ENCODE measurements at regions not wholly inside any gene's neighbourhood (a gene's known extent, or its start where the extent isn't known, plus 50 kb on each side); places are given as distances from the start of the nearest gene placed in this dataset.

GRCh38 chr9:89991204-89991790, 386.5 kb downstream of the GADD45G start:
- DNase-seq, result no peak
- peaks cover 2% of the 10 kb centered on the region for H3K27me3 ChIP-seq (replicated peaks)
- TF ChIP-seq CTCF (IDR thresholded peaks at IDR 0.05; ENCODE audit: low read depth, low read length, missing control alignments), result no peak
- no peak overlapping the region for H3K4me3 ChIP-seq (ENCODE audit: low read depth, low read length)
- no peak overlapping the region for H3K27ac ChIP-seq
- in situ Hi-C loops (cut with HindIII; ENCODE audit: low pct_ligation_motif_present, low sequenced_read_pairs), result no loop called here
- H3K36me3 ChIP-seq (replicated peaks), result no peaks in the 10 kb centered on the region

DNA sequence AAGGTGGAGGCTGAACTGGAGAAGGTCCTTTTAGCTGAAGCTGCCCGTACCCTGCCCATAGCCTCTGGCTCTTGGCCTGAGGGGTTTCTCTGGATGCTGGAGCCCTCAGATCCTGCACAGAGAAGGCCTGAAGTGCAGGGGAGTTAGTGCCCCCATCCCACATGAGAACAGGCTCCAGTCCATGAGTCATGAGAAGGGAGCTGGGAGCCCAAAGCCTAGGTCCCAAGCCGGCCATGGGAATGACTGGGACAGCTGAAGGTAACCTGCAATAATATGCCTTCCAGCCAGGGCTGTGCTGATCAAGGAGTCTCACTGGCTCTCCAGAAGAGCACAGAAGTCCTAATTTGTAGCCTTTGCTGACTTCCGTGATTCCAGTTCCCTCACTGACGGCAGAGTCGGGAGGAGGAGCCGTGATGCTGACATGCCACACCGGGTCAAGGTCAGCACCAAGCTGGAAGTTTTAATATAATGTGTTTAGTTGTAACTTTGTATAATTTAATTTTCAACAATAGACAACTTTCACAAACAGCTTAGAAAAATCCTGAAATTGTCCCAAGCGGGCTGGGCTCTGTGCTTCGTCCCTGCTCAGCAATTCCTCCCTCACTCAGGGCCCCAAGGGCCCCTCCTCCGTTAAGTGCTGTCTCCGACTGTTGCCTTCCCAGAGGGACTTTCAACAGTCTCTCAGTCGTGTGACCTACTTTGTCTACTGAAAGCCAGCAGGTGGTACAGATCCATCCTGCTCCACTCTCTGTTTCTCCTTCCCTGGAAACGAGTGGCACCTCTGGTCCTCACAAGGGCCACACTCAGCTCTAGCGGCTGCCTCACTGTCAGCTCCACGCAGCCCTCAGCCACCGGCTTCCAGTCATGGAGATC, 387.8 kb downstream of the GADD45G start:
- no peak overlapping the region for H3K4me3 ChIP-seq (ENCODE audit: low read depth, low read length)
- in situ Hi-C loops (cut with HindIII; ENCODE audit: low pct_ligation_motif_present, low sequenced_read_pairs), result no loop called here
- no peak for DNase-seq
- H3K36me3 ChIP-seq (replicated peaks), result no peaks in the 10 kb centered on the region
- H3K27me3 ChIP-seq (replicated peaks), result peaks cover 2% of the 10 kb centered on the region
- no peak for TF ChIP-seq CTCF (IDR thresholded peaks at IDR 0.05; ENCODE audit: low read depth, low read length, missing control alignments)
- no peak overlapping the region for H3K27ac ChIP-seq

- Histone ChIP-seq H3K27me3 (replicated peaks) (peaks cover 2% of the 10 kb centered on the region), H3K36me3 (replicated peaks) (no peaks in the 10 kb centered on the region), H3K4me3 (ENCODE audit: low read depth, low read length) (no peak overlapping the region), H3K27ac (no peak overlapping the region)
- TF ChIP-seq CTCF (IDR thresholded peaks at IDR 0.05; ENCODE audit: low read depth, low read length, missing control alignments), result no peak
- DNase-seq, result peak; percentile 9
- in situ Hi-C loops (cut with HindIII; ENCODE audit: low pct_ligation_motif_present, low sequenced_read_pairs), result no loop called here
Observed at GRCh38 chr9:89993678-89994630, 389.1 kb downstream of the GADD45G start.

DNA sequence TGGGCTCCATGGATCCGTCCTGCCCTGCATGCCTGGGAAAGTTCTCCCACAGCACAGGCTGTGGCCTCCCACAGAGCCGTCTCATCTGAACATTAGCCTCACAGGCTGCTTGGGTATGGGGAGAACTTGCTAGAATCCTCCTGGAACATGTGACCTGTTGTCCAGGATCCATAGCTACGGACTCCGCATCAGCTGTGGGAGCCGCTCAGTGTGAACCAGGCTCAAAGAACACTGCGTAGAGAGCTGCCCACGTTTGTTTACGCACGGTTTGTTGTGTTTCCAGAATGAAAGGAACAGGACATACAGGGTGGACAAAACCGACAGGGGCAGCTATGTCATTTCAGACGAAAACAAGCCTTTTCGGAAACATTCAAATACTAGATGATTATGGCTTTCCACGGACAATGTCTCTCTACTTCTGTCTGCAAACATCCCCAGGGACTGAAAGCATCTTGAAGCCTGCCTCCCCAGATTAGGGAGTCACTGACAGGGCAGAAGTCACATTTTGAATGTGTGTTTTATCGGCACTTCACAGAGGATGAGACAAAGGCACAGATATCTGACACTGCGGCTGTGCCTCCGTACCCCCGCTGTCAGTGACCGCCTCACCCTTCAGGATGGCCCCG, 390.3 kb downstream of the GADD45G start:
- no peak overlapping the region for H3K4me3 ChIP-seq (ENCODE audit: low read depth, low read length)
- no peaks in the 10 kb centered on the region for H3K36me3 ChIP-seq (replicated peaks)
- H3K27ac ChIP-seq, result no peak overlapping the region
- H3K27me3 ChIP-seq (replicated peaks), result peaks cover 2% of the 10 kb centered on the region
- peak; percentile 31 for DNase-seq
- TF ChIP-seq CTCF (IDR thresholded peaks at IDR 0.05; ENCODE audit: low read depth, low read length, missing control alignments), result no peak
- in situ Hi-C loops (cut with HindIII; ENCODE audit: low pct_ligation_motif_present, low sequenced_read_pairs), result no loop called here

- H3K27ac ChIP-seq, result no peak overlapping the region
- H3K4me3 ChIP-seq (ENCODE audit: low read depth, low read length), result no peak overlapping the region
- no peaks in the 10 kb centered on the region for H3K36me3 ChIP-seq (replicated peaks)
- TF ChIP-seq CTCF (IDR thresholded peaks at IDR 0.05; ENCODE audit: low read depth, low read length, missing control alignments), result no peak
- DNase-seq, result no peak
- peaks cover 2% of the 10 kb centered on the region for H3K27me3 ChIP-seq (replicated peaks)
- in situ Hi-C loops (cut with HindIII; ENCODE audit: low pct_ligation_motif_present, low sequenced_read_pairs), result no loop called here
Observed at GRCh38 chr9:89996116-89996515, 391.3 kb downstream of the GADD45G start.

Measured in brain microvascular endothelial cell (primary cell).